NT2/D1 (cell line): ENCODE measurements at regions not wholly inside any gene's neighbourhood (a gene's known extent, or its start where the extent isn't known, plus 50 kb on each side); places are given as distances from the start of the nearest gene placed in this dataset.

ENCODE experiments used
- SUZ12 ChIP-seq: IDR thresholded peaks from 2 replicates; pipeline ENCODE4 v1.6.1; 2011; ENCODE audit not compliant: insufficient read length, insufficient read depth; ENCODE audit errors: extremely low read depth
- YY1 ChIP-seq: IDR thresholded peaks from 2 replicates; pipeline ENCODE4 v1.6.1; 2011; ENCODE audit not compliant: insufficient read length, insufficient read depth
- ZNF274 ChIP-seq: IDR thresholded peaks from 2 replicates; pipeline ENCODE4 v1.6.1; 2011; ENCODE audit warnings: mild to moderate bottlenecking, low read depth, low read length

- TF ChIP-seq YY1 (no peak), ZNF274 (no peak), SUZ12 (no peak)
Measured at GRCh38 chr22:26964642-26965041, 307.3 kb downstream of the MIAT start.
